Activated naive CD8-positive, alpha-beta T cell treated with anti-CD3 and anti-CD28 coated beads, Interleukin-2, amount 50 U/mL, for 24 hours (primary cell): ENCODE measurements at regions not wholly inside any gene's neighbourhood (a gene's known extent, or its start where the extent isn't known, plus 50 kb on each side); places are given as distances from the start of the nearest gene placed in this dataset.
"Not testable (repeated sequence)": the region's sequence is repeated elsewhere in the genome, so short reads cannot be mapped to it uniquely, and the experiment has no call there.

ENCODE experiments used
- ATAC-seq: fragments of 150-1000 bp; cut with Tn5 transposase; one replicate; pipeline ENCODE4 v1.10.0; 2021
- DNase-seq: peaks from one replicate; pipeline ENCODE4 v3.0.0; 2021
- H3K27ac Mint-ChIP-seq: one replicate; pipeline ENCODE4 v1.8.0; 2021; ENCODE audit warnings: mild to moderate bottlenecking, mixed read lengths
- H3K27me3 Mint-ChIP-seq: one replicate; pipeline ENCODE4 v1.8.0; 2021; ENCODE audit warnings: mixed read lengths
- H3K36me3 Mint-ChIP-seq: one replicate; pipeline ENCODE4 v1.8.0; 2021; ENCODE audit warnings: low read depth, mixed read lengths
- H3K4me1 Mint-ChIP-seq: one replicate; pipeline ENCODE4 v1.8.0; 2021; ENCODE audit warnings: mixed read lengths
- H3K4me3 Mint-ChIP-seq: one replicate; pipeline ENCODE4 v1.8.0; 2021; ENCODE audit warnings: mild to moderate bottlenecking, moderate library complexity, mixed read lengths
- H3K9me3 Mint-ChIP-seq: one replicate; pipeline ENCODE4 v1.8.0; 2021; ENCODE audit warnings: mixed read lengths

- Mint-ChIP-seq H3K4me3 (no peak overlapping the region), H3K36me3 (no peaks in the 10 kb centered on the region), H3K4me1 (no peaks in the 10 kb centered on the region), H3K27me3 (no peaks in the 10 kb centered on the region), H3K27ac (no peak overlapping the region), H3K9me3 (peaks cover 22% of the 10 kb centered on the region)
- ATAC-seq (no peak), DNase-seq (no peak)
These were observed 463.9 kb upstream of the LRRC7 start for GRCh38 chr1:69103705-69104385.

GRCh38 chr1:69104894-69105293 is 462.8 kb upstream of the LRRC7 start:
- ATAC-seq = no peak
- H3K27ac Mint-ChIP-seq = no peak overlapping the region
- no peaks in the 10 kb centered on the region for H3K36me3 Mint-ChIP-seq
- no peaks in the 10 kb centered on the region for H3K27me3 Mint-ChIP-seq
- H3K4me1 Mint-ChIP-seq = no peaks in the 10 kb centered on the region
- no peak for DNase-seq
- peaks cover 28% of the 10 kb centered on the region for H3K9me3 Mint-ChIP-seq
- no peak overlapping the region for H3K4me3 Mint-ChIP-seq

GRCh38 chr1:69109277-69109676 is 458.4 kb upstream of the LRRC7 start:
- H3K27ac Mint-ChIP-seq = no peak overlapping the region
- H3K9me3 Mint-ChIP-seq = peaks cover 25% of the 10 kb centered on the region
- no peak for ATAC-seq
- no peaks in the 10 kb centered on the region for H3K4me1 Mint-ChIP-seq
- no peaks in the 10 kb centered on the region for H3K27me3 Mint-ChIP-seq
- H3K4me3 Mint-ChIP-seq = no peak overlapping the region
- no peaks in the 10 kb centered on the region for H3K36me3 Mint-ChIP-seq
- no peak for DNase-seq

- H3K27me3 Mint-ChIP-seq = no peaks in the 10 kb centered on the region
- H3K4me3 Mint-ChIP-seq = no peak overlapping the region
- DNase-seq (no peak), ATAC-seq (no peak)
- no peaks in the 10 kb centered on the region for H3K36me3 Mint-ChIP-seq
- H3K9me3 Mint-ChIP-seq = peaks cover 25% of the 10 kb centered on the region
- H3K27ac Mint-ChIP-seq = no peak overlapping the region
- H3K4me1 Mint-ChIP-seq = no peaks in the 10 kb centered on the region
These were observed 456.9 kb upstream of the LRRC7 start for GRCh38 chr1:69110851-69111250.

- H3K4me3 Mint-ChIP-seq, ATAC-seq: not testable (repeated sequence)
These were observed 447.5 kb upstream of the LRRC7 start for GRCh38 chr1:69120126-69120741.

GRCh38 chr1:69120817-69121216 is 446.9 kb upstream of the LRRC7 start:
- no peak for ATAC-seq

More at GRCh38 chr1:69120126-69120741, 447.5 kb upstream of the LRRC7 start:
- not testable (repeated sequence) for H3K27ac Mint-ChIP-seq, H3K27me3 Mint-ChIP-seq, H3K36me3 Mint-ChIP-seq, H3K9me3 Mint-ChIP-seq, DNase-seq, H3K4me1 Mint-ChIP-seq

GRCh38 chr1:69121723-69122122 is 446.0 kb upstream of the LRRC7 start:
- no peak overlapping the region for H3K4me3 Mint-ChIP-seq
- DNase-seq (no peak), ATAC-seq (no peak)
- no peaks in the 10 kb centered on the region for H3K36me3 Mint-ChIP-seq
- no peak overlapping the region for H3K27ac Mint-ChIP-seq
- H3K9me3 Mint-ChIP-seq = peaks cover 4% of the 10 kb centered on the region
- H3K4me1 Mint-ChIP-seq = no peaks in the 10 kb centered on the region
- H3K27me3 Mint-ChIP-seq = no peaks in the 10 kb centered on the region

More at GRCh38 chr1:69120817-69121216, 446.9 kb upstream of the LRRC7 start:
- no peaks in the 10 kb centered on the region for H3K27me3 Mint-ChIP-seq
- no peak overlapping the region for H3K4me3 Mint-ChIP-seq
- H3K36me3 Mint-ChIP-seq = no peaks in the 10 kb centered on the region
- H3K27ac Mint-ChIP-seq = no peak overlapping the region
- H3K9me3 Mint-ChIP-seq = no peaks in the 10 kb centered on the region
- no peaks in the 10 kb centered on the region for H3K4me1 Mint-ChIP-seq
- DNase-seq = no peak

- ATAC-seq (no peak), DNase-seq (no peak)
- Mint-ChIP-seq H3K4me3 (no peak overlapping the region), H3K27me3 (no peaks in the 10 kb centered on the region), H3K36me3 (no peaks in the 10 kb centered on the region), H3K4me1 (no peaks in the 10 kb centered on the region), H3K9me3 (peaks cover 10% of the 10 kb centered on the region), H3K27ac (no peak overlapping the region)
These were observed 445.3 kb upstream of the LRRC7 start for GRCh38 chr1:69122373-69122772.

GRCh38 chr1:69123486-69123885 is 444.2 kb upstream of the LRRC7 start:
- DNase-seq (no peak), ATAC-seq (no peak)
- H3K27me3 Mint-ChIP-seq = no peaks in the 10 kb centered on the region
- no peaks in the 10 kb centered on the region for H3K4me1 Mint-ChIP-seq
- H3K9me3 Mint-ChIP-seq = peaks cover 10% of the 10 kb centered on the region
- no peak overlapping the region for H3K4me3 Mint-ChIP-seq
- H3K27ac Mint-ChIP-seq = no peak overlapping the region
- H3K36me3 Mint-ChIP-seq = no peaks in the 10 kb centered on the region

GRCh38 chr1:69126796-69127195 is 440.9 kb upstream of the LRRC7 start:
- no peak overlapping the region for H3K27ac Mint-ChIP-seq
- ATAC-seq = no peak
- peaks cover 10% of the 10 kb centered on the region for H3K9me3 Mint-ChIP-seq
- no peaks in the 10 kb centered on the region for H3K27me3 Mint-ChIP-seq
- no peak overlapping the region for H3K4me3 Mint-ChIP-seq
- no peaks in the 10 kb centered on the region for H3K4me1 Mint-ChIP-seq
- no peak for DNase-seq
- no peaks in the 10 kb centered on the region for H3K36me3 Mint-ChIP-seq

- Mint-ChIP-seq H3K9me3 (peaks cover 10% of the 10 kb centered on the region), H3K27ac (no peak overlapping the region), H3K4me1 (no peaks in the 10 kb centered on the region), H3K36me3 (no peaks in the 10 kb centered on the region), H3K4me3 (no peak overlapping the region), H3K27me3 (no peaks in the 10 kb centered on the region)
- ATAC-seq = no peak
- DNase-seq = no peak
These were observed 439.5 kb upstream of the LRRC7 start for GRCh38 chr1:69128204-69128603.

GRCh38 chr1:69129538-69129937 is 438.2 kb upstream of the LRRC7 start:
- H3K36me3 Mint-ChIP-seq = no peaks in the 10 kb centered on the region
- peaks cover 10% of the 10 kb centered on the region for H3K9me3 Mint-ChIP-seq

GRCh38 chr1:69138172-69138571 is 429.6 kb upstream of the LRRC7 start:
- DNase-seq (no peak), ATAC-seq (no peak)
- Mint-ChIP-seq H3K4me3 (no peak overlapping the region), H3K9me3 (peaks cover 28% of the 10 kb centered on the region), H3K36me3 (no peaks in the 10 kb centered on the region), H3K4me1 (no peaks in the 10 kb centered on the region), H3K27ac (no peak overlapping the region), H3K27me3 (no peaks in the 10 kb centered on the region)

More at GRCh38 chr1:69129538-69129937, 438.2 kb upstream of the LRRC7 start:
- ATAC-seq (no peak), DNase-seq (no peak)
- Mint-ChIP-seq H3K27ac (no peak overlapping the region), H3K27me3 (no peaks in the 10 kb centered on the region), H3K4me3 (no peak overlapping the region), H3K4me1 (no peaks in the 10 kb centered on the region)

GRCh38 chr1:69139007-69139406 is 428.7 kb upstream of the LRRC7 start:
- Mint-ChIP-seq H3K4me3 (no peak overlapping the region), H3K9me3 (peaks cover 28% of the 10 kb centered on the region), H3K36me3 (no peaks in the 10 kb centered on the region), H3K4me1 (no peaks in the 10 kb centered on the region), H3K27ac (no peak overlapping the region), H3K27me3 (no peaks in the 10 kb centered on the region)
- DNase-seq (no peak), ATAC-seq (no peak)

GRCh38 chr1:69146303-69146702 is 421.4 kb upstream of the LRRC7 start:
- H3K36me3 Mint-ChIP-seq = no peaks in the 10 kb centered on the region
- DNase-seq (no peak), ATAC-seq (no peak)
- H3K4me3 Mint-ChIP-seq = no peak overlapping the region
- H3K9me3 Mint-ChIP-seq = peaks cover 3% of the 10 kb centered on the region
- H3K27ac Mint-ChIP-seq = no peak overlapping the region
- no peaks in the 10 kb centered on the region for H3K4me1 Mint-ChIP-seq
- H3K27me3 Mint-ChIP-seq = no peaks in the 10 kb centered on the region
